Prostate gland (tissue), 2 donors: ENCODE measurements at regions not wholly inside any gene's neighbourhood (a gene's known extent, or its start where the extent isn't known, plus 50 kb on each side); places are given as distances from the start of the nearest gene placed in this dataset.
A peak's percentile ranks its signal among the peaks of the same experiment; 100 is the strongest.

Source experiments
- DNase-seq: peaks from one replicate; pipeline ENCODE4 v3.0.0-alpha.2; 2019; ENCODE audit warnings: low spot score
- H3K27ac ChIP-seq, 2 donors: fragments of 200-600 bp; sonication (generic); 2 replicates each; pipeline ENCODE4 v1.5.1; 2017 to 2019
- H3K27me3 ChIP-seq: fragments of 200-600 bp; sonication (generic); replicated peaks from 2 replicates; pipeline ENCODE4 v1.5.1; 2019; ENCODE audit not compliant: insufficient read depth
- H3K36me3 ChIP-seq, 2 donors: fragments of 200-600 bp; sonication (generic); 1 replicate in 1 of 2; 2 replicates in 1 of 2; pipeline versions ENCODE4 v1.5.1 to v1.8.1; 2017 to 2019
- H3K4me1 ChIP-seq: fragments of 200-600 bp; sonication (generic); replicated peaks from 2 replicates; pipeline ENCODE4 v1.5.1; 2019
- H3K4me3 ChIP-seq, 2 donors: fragments of 200-600 bp; sonication (generic); 2 replicates each; pipeline ENCODE4 v1.5.1; 2017 to 2019
- H3K9me3 ChIP-seq: fragments of 200-600 bp; sonication (generic); 2 replicates; pipeline ENCODE4 v1.5.1; 2017
- POLR2A ChIP-seq: fragments of 450-650 bp; IDR thresholded peaks from one replicate; pipeline ENCODE4 v1.6.1; 2016; ENCODE audit warnings: antibody characterized with exemption, mild to moderate bottlenecking
- POLR2AphosphoS5 ChIP-seq: sonication (generic); formaldehyde crosslinking; IDR thresholded peaks from one replicate; pipeline ENCODE4 v1.6.1; 2017; ENCODE audit warnings: antibody characterized with exemption
- WGBS: methylation state at CpG from one replicate; pipeline ENCODE4 v1.1.5; 2018; 5-methylcytosine and 5-hydroxymethylcytosine counted together
- intact Hi-C: fragments of 100-400 bp; cut with DNase I; formaldehyde crosslinking; loops from one replicate; pipeline ENCODE4 v1.14.2; 2022
- TF ChIP-seq, protein P1 (sequence below), 4 experiments: fragments of 200-600 bp in 2 of 4; fragments of 450-650 bp in 2 of 4; sonication (generic) in 2 of 4; IDR thresholded peaks; 1 replicate in 3 of 4; 2 replicates in 1 of 4; pipeline ENCODE4 v1.5.1; 2016 to 2019; ENCODE audit warnings: antibody characterized with exemption in 4 of 4, mild to moderate bottlenecking in 2 of 4, moderate library complexity in 2 of 4

DNA sequence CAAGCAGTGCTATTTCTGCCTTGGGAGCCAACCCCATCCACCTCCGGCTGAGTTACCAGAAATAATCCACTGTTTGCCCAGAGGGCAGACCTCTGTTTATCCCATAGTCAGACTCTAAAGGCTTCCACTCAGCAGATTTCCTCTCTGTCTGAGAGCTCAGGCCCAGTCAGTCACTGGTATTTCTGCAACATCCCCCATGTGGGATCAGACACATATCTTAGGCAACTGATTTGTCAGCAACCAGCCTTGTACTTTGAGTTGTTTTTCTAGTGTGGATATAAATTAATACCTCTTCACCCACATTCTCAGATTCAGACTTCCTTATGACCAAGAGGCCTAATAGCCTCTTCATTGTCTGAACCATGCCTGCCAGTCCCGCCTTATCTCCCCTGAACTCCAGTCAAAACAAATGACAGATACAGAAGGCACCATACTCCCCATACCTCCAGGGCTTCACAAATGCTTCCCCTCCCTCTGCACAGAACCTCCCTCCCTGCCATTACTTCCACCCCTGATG lies 193.6 kb downstream of the FAM76B start:
- WGBS, result 89% methylated on average over 2 of the region's 2 CpGs
- H3K27ac ChIP-seq, result no peak overlapping the region
- H3K4me1 ChIP-seq, result no peaks in the 10 kb centered on the region
- no peaks in the 10 kb centered on the region for H3K36me3 ChIP-seq
- TF ChIP-seq POLR2A (no peak), POLR2AphosphoS5 (no peak)
- TF ChIP-seq, protein P1, sequence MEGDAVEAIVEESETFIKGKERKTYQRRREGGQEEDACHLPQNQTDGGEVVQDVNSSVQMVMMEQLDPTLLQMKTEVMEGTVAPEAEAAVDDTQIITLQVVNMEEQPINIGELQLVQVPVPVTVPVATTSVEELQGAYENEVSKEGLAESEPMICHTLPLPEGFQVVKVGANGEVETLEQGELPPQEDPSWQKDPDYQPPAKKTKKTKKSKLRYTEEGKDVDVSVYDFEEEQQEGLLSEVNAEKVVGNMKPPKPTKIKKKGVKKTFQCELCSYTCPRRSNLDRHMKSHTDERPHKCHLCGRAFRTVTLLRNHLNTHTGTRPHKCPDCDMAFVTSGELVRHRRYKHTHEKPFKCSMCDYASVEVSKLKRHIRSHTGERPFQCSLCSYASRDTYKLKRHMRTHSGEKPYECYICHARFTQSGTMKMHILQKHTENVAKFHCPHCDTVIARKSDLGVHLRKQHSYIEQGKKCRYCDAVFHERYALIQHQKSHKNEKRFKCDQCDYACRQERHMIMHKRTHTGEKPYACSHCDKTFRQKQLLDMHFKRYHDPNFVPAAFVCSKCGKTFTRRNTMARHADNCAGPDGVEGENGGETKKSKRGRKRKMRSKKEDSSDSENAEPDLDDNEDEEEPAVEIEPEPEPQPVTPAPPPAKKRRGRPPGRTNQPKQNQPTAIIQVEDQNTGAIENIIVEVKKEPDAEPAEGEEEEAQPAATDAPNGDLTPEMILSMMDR (IDR thresholded peaks at IDR 0.05), result no peak
- no peaks in the 10 kb centered on the region for H3K9me3 ChIP-seq
- intact Hi-C loops, result loop anchor here (10.0 kb wide), 1 partner anchor 49 kb away; no protein-coding TSS in a partner anchor
- no peak overlapping the region for H3K4me3 ChIP-seq
- no peak for DNase-seq
- no peaks in the 10 kb centered on the region for H3K27me3 ChIP-seq

DNA sequence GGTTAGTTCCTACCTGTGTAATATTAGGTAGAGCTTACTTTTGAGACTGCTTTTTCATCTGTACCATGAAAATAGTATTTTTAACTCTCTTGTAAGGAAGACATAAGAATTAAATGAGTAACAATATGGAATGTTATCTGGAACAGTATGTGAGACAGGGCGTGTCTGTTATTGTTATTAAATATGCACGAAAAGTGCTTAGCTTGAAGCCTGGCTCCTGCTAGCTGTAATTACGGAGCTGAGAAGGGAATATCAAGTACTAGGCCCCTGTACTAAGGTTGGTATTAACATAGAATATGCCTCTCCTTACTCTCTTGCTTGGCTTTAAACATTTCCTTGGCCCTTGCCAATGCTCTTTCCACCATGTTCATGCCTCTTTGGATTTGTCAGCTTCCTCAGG lies 194.0 kb downstream of the FAM76B start:
- Histone ChIP-seq H3K9me3 (no peaks in the 10 kb centered on the region), H3K4me3 (no peak overlapping the region), H3K27me3 (no peaks in the 10 kb centered on the region), H3K4me1 (no peaks in the 10 kb centered on the region), H3K36me3 (no peaks in the 10 kb centered on the region), H3K27ac (no peak overlapping the region)
- TF ChIP-seq POLR2AphosphoS5, result no peak
- WGBS, result 97% methylated on average over 3 of the region's 3 CpGs
- intact Hi-C loops, result loop anchor here (10.0 kb wide), 1 partner anchor 49 kb away; no protein-coding TSS in a partner anchor
- DNase-seq, result no peak

DNA sequence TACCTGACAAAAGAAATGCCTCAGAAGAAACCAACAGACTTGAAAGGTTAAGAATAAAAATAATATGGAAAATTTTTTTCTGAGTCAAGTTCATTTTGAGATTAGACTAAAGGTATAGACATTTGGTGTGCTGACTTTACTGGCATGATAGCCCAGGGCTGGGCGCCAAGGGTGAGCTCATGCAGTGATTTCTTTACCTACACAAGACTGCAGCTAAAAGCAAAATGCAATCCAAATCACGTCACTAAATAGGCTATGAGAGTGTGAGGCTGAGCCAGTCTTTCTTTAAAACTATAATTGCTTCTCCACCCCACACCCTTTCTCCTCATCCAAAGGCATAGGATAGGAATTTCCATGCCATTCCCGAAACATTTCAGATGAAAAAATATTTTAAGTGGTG lies 196.5 kb downstream of the FAM76B start:
- H3K27ac ChIP-seq, result no peak overlapping the region
- WGBS, result 58% methylated on average over 3 of the region's 3 CpGs
- peak; percentile 54 for DNase-seq

DNA sequence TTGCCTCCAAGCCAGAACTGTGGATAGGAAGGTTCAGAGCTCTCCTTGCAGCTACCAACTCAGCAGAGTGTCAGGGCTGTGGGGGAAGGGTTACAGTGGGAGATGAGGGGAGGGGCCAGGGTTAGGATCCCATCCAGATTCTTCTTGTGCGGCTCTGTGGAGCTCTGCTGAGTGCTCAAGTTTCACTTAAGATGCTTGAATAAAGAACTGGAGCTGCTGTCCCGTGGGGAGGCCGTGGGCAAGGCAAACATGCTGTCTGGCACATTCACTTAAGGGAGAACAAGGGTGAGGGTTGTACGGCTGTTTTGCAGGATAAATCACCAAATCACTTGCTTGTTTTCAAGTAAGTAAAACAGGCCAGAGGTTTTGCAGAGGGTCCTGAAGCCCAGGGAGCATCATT lies 197.1 kb downstream of the FAM76B start:
- intact Hi-C loops, result loop anchor here (5.0 to 10.0 kb wide), 2 partner anchors 52 to 255 kb away; no protein-coding TSS in a partner anchor
- TF ChIP-seq POLR2A, result no peak
- no peak for TF ChIP-seq POLR2AphosphoS5
- TF ChIP-seq, protein P1 (IDR thresholded peaks at IDR 0.05), result no peak
- Histone ChIP-seq H3K9me3 (no peaks in the 10 kb centered on the region), H3K27ac (no peak overlapping the region), H3K36me3 (no peaks in the 10 kb centered on the region), H3K4me1 (no peaks in the 10 kb centered on the region), H3K27me3 (no peaks in the 10 kb centered on the region), H3K4me3 (no peak overlapping the region)
- no peak for DNase-seq
- WGBS, result 27% methylated on average over 4 of the region's 4 CpGs

More for the DNA sequence above, 196.5 kb downstream of the FAM76B start:
- no peaks in the 10 kb centered on the region for H3K36me3 ChIP-seq
- intact Hi-C loops, result loop anchor here (5.0 to 10.0 kb wide), 2 partner anchors 52 to 256 kb away; no protein-coding TSS in a partner anchor
- H3K27me3 ChIP-seq, result no peaks in the 10 kb centered on the region
- H3K4me1 ChIP-seq, result no peaks in the 10 kb centered on the region
- TF ChIP-seq POLR2A (no peak), POLR2AphosphoS5 (no peak)
- TF ChIP-seq, protein P1 (IDR thresholded peaks at IDR 0.05), result no peak
- H3K9me3 ChIP-seq, result no peaks in the 10 kb centered on the region
- no peak overlapping the region for H3K4me3 ChIP-seq

DNA sequence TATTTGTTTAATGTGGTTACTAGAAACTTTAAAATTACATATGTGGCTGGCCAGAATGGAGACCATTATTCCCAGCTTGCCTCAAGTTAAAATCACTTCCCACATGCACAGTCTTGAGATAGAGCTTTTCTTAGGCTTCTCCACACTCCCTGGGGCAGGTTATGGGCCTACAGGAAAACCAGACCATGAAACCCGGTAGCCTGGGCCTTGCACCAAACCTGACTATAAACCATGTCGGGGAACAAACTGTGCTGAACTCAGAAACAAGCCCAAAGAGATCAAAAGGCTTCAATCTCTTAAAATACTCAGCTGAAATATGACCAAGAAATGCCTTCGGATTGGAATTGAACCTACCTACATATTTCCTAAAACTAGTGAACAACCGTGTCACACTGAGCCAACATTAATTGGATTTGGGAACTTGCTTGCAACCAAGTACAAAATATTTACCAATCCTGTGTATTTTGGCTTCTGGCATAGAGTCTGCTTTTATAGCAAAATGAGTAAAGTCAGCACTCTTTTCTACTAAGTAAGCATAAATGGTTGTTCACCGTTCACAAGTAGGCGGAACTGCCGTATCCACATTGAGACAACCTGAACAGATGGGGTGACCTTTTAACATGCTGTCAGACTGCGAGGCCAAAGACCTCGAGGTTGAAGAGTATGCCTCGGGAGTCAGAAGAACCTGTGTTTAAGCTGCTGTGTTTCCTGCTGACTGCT lies 199.5 kb downstream of the FAM76B start:
- intact Hi-C loops, result loop anchor here (5.0 to 10.0 kb wide), 2 partner anchors 55 to 253 kb away; no protein-coding TSS in a partner anchor
- Histone ChIP-seq H3K4me1 (no peaks in the 10 kb centered on the region), H3K36me3 (no peaks in the 10 kb centered on the region), H3K27ac (peak overlapping the region; percentile 70 to 74), H3K27me3 (no peaks in the 10 kb centered on the region), H3K4me3 (no peak overlapping the region), H3K9me3 (no peaks in the 10 kb centered on the region)
- 20% methylated on average over 10 of the region's 10 CpGs for whole genome bisulfite sequencing
- peak; percentile 66 for DNase-seq
- TF ChIP-seq POLR2AphosphoS5 (peak; percentile 76), POLR2A (no peak)
- TF ChIP-seq, protein P1 (IDR thresholded peaks at IDR 0.05), result no peak
